ENCODE measurements at regions not wholly inside any gene's neighbourhood (a gene's known extent, or its start where the extent isn't known, plus 50 kb on each side); places are given as distances from the start of the nearest gene placed in this dataset.

DNA sequence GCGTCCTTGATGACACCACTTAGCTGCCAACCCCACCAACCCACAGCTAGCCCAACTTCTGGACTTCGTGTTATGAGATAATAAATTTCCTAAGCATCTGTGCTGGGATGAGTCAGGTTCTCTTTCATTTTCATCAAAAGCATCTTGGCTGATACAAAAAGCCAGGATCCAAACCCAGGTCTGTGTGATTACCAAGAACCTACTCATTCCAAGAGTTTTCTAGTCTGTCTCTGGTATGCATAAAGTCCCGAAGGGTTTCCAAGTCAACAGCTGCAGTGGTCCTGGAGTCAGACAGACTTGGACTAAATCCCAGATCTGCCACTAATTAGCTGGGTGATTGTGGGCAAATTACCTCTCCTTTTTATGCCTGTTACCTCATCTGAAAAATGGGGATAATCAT lies 55.5 kb upstream of the SERP2 start:
- TF ChIP-seq ASH2L (IDR thresholded peaks at IDR 0.05; ENCODE audit: borderline replicate concordance, low read depth): no peak
- no peak for TF ChIP-seq KLF5 (IDR thresholded peaks at IDR 0.05; ENCODE audit: partially characterized antibody)
- no peak for TF ChIP-seq MYB (IDR thresholded peaks at IDR 0.05; ENCODE audit: borderline replicate concordance, low read depth, low read length)
- no peak for TF ChIP-seq MEF2B (IDR thresholded peaks at IDR 0.05; ENCODE audit: partially characterized antibody, poor library complexity, severe bottlenecking)
- TF ChIP-seq POLR2AphosphoS5 (IDR thresholded peaks at IDR 0.05; ENCODE audit: low read length): no peak
- TF ChIP-seq, protein P1, sequence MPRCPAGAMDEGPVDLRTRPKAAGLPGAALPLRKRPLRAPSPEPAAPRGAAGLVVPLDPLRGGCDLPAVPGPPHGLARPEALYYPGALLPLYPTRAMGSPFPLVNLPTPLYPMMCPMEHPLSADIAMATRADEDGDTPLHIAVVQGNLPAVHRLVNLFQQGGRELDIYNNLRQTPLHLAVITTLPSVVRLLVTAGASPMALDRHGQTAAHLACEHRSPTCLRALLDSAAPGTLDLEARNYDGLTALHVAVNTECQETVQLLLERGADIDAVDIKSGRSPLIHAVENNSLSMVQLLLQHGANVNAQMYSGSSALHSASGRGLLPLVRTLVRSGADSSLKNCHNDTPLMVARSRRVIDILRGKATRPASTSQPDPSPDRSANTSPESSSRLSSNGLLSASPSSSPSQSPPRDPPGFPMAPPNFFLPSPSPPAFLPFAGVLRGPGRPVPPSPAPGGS (IDR thresholded peaks at IDR 0.05; ENCODE audit: borderline replicate concordance, insufficient read depth, low read depth, low read length, poor library complexity, severe bottlenecking): no peak
- 35% methylated on average over 3 of the region's 3 CpGs for WGBS (ENCODE audit: insufficient coverage, insufficient replicate concordance, low lambda C conversion rate, missing lambda C conversion rate)
- H3K9ac ChIP-seq (ENCODE audit: control insufficient read depth, insufficient read depth, low read length): no peak overlapping the region
- no peak overlapping the region for H2AFZ ChIP-seq (ENCODE audit: control insufficient read depth, low read depth, low read length)
- no peak for ATAC-seq
- DNase-seq (ENCODE audit: low read depth, low spot score): no peak
- SMC1A ChIA-PET (ENCODE audit: uncharacterized antibody, unreplicated experiment): no interaction called here
- in situ Hi-C loops (cut with MboI): no loop called here
- H3K4me1 ChIP-seq (ENCODE audit: control insufficient read depth, insufficient read depth, low read length): no peaks in the 10 kb centered on the region
- CTCF ChIA-PET: no interaction called here
- H3K4me2 ChIP-seq (ENCODE audit: control insufficient read depth, insufficient read depth): no peak overlapping the region
- no peak overlapping the region for H3K4me3 ChIP-seq
- H3K36me3 ChIP-seq (ENCODE audit: control insufficient read depth in 2 of 2, insufficient read depth in 2 of 2, low read length in 1 of 2): no peaks in the 10 kb centered on the region
- no peaks in the 10 kb centered on the region for H3K79me2 ChIP-seq (ENCODE audit: control insufficient read depth, insufficient read depth, low read length)
- H3K27ac ChIP-seq (ENCODE audit: control insufficient read depth, insufficient read depth): no peak overlapping the region
- no peaks in the 10 kb centered on the region for H3K27me3 ChIP-seq (replicated peaks in 1 of 2; ENCODE audit: control insufficient read depth in 2 of 2, insufficient read depth in 2 of 2, low read length in 1 of 2)
- H4K20me1 ChIP-seq (ENCODE audit: control insufficient read depth, insufficient read depth): no peaks in the 10 kb centered on the region
- BruUV-seq (replicated peaks): no TSS peak
- intact Hi-C loops (cut with micrococcal nuclease; ENCODE audit: unreplicated experiment): no loop called here
- H3K9me3 ChIP-seq (replicated peaks; ENCODE audit: control insufficient read depth, insufficient read depth, low read length): no peaks in the 10 kb centered on the region
- RAD21 ChIA-PET (ENCODE audit: unreplicated experiment): no interaction called here
- POLR2A ChIA-PET: no interaction called here
- no peak for FAIRE-seq

DNA sequence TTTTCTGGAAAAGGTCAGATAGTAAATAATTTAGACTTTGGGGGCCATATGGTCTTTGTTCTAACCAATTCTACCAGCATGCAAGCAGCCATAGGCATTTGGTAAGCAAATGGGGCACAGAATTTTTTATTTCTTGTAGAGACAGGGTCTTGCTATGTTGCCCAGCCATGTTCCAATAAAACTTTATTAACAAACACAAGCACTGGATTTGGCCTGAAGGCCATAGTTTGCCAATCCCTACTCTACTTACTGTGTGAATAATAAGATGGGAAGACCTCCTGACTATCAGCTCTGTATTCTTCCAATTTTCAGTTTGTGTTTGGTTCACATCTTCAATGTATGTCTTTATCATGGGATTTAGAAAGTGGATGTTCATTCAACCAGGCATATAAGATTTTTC lies 53.0 kb upstream of the SERP2 start:
- intact Hi-C loops (cut with micrococcal nuclease; ENCODE audit: unreplicated experiment): no loop called here
- no peaks in the 10 kb centered on the region for H3K79me2 ChIP-seq (ENCODE audit: control insufficient read depth, insufficient read depth, low read length)
- FAIRE-seq (no peak), ATAC-seq (no peak), DNase-seq (ENCODE audit: low read depth, low spot score) (no peak)
- H3K9ac ChIP-seq (ENCODE audit: control insufficient read depth, insufficient read depth, low read length): no peak overlapping the region
- no peak overlapping the region for H2AFZ ChIP-seq (ENCODE audit: control insufficient read depth, low read depth, low read length)
- H3K27me3 ChIP-seq (replicated peaks in 1 of 2; ENCODE audit: control insufficient read depth in 2 of 2, insufficient read depth in 2 of 2, low read length in 1 of 2): no peaks in the 10 kb centered on the region; a peak in 1 of 4 replicates
- no peaks in the 10 kb centered on the region for H3K4me1 ChIP-seq (ENCODE audit: control insufficient read depth, insufficient read depth, low read length)
- no peaks in the 10 kb centered on the region for H4K20me1 ChIP-seq (ENCODE audit: control insufficient read depth, insufficient read depth)
- H3K4me2 ChIP-seq (ENCODE audit: control insufficient read depth, insufficient read depth): no peak overlapping the region
- in situ Hi-C loops (cut with MboI): no loop called here
- no TSS peak for BruUV-seq (replicated peaks)
- ChIA-PET POLR2A (no interaction called here), SMC1A (ENCODE audit: uncharacterized antibody, unreplicated experiment) (no interaction called here), CTCF (no interaction called here), RAD21 (ENCODE audit: unreplicated experiment) (no interaction called here)
- H3K4me3 ChIP-seq: no peak overlapping the region
- H3K36me3 ChIP-seq (ENCODE audit: control insufficient read depth in 2 of 2, insufficient read depth in 2 of 2, low read length in 1 of 2): no peaks in the 10 kb centered on the region
- H3K27ac ChIP-seq (ENCODE audit: control insufficient read depth, insufficient read depth): no peak overlapping the region
- no peaks in the 10 kb centered on the region for H3K9me3 ChIP-seq (replicated peaks; ENCODE audit: control insufficient read depth, insufficient read depth, low read length)
- TF ChIP-seq, protein P2, sequence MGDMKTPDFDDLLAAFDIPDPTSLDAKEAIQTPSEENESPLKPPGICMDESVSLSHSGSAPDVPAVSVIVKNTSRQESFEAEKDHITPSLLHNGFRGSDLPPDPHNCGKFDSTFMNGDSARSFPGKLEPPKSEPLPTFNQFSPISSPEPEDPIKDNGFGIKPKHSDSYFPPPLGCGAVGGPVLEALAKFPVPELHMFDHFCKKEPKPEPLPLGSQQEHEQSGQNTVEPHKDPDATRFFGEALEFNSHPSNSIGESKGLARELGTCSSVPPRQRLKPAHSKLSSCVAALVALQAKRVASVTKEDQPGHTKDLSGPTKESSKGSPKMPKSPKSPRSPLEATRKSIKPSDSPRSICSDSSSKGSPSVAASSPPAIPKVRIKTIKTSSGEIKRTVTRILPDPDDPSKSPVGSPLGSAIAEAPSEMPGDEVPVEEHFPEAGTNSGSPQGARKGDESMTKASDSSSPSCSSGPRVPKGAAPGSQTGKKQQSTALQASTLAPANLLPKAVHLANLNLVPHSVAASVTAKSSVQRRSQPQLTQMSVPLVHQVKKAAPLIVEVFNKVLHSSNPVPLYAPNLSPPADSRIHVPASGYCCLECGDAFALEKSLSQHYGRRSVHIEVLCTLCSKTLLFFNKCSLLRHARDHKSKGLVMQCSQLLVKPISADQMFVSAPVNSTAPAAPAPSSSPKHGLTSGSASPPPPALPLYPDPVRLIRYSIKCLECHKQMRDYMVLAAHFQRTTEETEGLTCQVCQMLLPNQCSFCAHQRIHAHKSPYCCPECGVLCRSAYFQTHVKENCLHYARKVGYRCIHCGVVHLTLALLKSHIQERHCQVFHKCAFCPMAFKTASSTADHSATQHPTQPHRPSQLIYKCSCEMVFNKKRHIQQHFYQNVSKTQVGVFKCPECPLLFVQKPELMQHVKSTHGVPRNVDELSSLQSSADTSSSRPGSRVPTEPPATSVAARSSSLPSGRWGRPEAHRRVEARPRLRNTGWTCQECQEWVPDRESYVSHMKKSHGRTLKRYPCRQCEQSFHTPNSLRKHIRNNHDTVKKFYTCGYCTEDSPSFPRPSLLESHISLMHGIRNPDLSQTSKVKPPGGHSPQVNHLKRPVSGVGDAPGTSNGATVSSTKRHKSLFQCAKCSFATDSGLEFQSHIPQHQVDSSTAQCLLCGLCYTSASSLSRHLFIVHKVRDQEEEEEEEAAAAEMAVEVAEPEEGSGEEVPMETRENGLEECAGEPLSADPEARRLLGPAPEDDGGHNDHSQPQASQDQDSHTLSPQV (IDR thresholded peaks at IDR 0.05): no peak
- TF ChIP-seq, protein P3, sequence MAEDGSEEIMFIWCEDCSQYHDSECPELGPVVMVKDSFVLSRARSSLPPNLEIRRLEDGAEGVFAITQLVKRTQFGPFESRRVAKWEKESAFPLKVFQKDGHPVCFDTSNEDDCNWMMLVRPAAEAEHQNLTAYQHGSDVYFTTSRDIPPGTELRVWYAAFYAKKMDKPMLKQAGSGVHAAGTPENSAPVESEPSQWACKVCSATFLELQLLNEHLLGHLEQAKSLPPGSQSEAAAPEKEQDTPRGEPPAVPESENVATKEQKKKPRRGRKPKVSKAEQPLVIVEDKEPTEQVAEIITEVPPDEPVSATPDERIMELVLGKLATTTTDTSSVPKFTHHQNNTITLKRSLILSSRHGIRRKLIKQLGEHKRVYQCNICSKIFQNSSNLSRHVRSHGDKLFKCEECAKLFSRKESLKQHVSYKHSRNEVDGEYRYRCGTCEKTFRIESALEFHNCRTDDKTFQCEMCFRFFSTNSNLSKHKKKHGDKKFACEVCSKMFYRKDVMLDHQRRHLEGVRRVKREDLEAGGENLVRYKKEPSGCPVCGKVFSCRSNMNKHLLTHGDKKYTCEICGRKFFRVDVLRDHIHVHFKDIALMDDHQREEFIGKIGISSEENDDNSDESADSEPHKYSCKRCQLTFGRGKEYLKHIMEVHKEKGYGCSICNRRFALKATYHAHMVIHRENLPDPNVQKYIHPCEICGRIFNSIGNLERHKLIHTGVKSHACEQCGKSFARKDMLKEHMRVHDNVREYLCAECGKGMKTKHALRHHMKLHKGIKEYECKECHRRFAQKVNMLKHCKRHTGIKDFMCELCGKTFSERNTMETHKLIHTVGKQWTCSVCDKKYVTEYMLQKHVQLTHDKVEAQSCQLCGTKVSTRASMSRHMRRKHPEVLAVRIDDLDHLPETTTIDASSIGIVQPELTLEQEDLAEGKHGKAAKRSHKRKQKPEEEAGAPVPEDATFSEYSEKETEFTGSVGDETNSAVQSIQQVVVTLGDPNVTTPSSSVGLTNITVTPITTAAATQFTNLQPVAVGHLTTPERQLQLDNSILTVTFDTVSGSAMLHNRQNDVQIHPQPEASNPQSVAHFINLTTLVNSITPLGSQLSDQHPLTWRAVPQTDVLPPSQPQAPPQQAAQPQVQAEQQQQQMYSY (CRISPR knock-in tag; IDR thresholded peaks at IDR 0.05): no peak
- TF ChIP-seq NR2C2 (IDR thresholded peaks at IDR 0.05; ENCODE audit: borderline replicate concordance, control insufficient read depth, insufficient read length, low read depth): no peak

Measured in GM12878 (cell line).